Effector memory CD8-positive, alpha-beta T cell (primary cell): ENCODE measurements at regions not wholly inside any gene's neighbourhood (a gene's known extent, or its start where the extent isn't known, plus 50 kb on each side); places are given as distances from the start of the nearest gene placed in this dataset.

Experiments
- ATAC-seq: fragments of 150-1000 bp; cut with Tn5 transposase; replicated peaks from 2 replicates; pipeline ENCODE4 v1.10.0; 2021; ENCODE audit warnings: mild to moderate bottlenecking, moderate library complexity
- DNase-seq, 3 experiments: peaks; one replicate each; pipeline ENCODE4 v3.0.0; 2021
- H3K27ac Mint-ChIP-seq, 2 donors: one replicate each; pipeline ENCODE4 v1.8.0; 2022; ENCODE audit warnings: mild to moderate bottlenecking in 2 of 2, mixed read lengths in 2 of 2, moderate library complexity in 2 of 2
- H3K27me3 Mint-ChIP-seq, 2 donors: one replicate each; pipeline ENCODE4 v1.8.0; 2022; ENCODE audit warnings: mixed read lengths in 2 of 2
- H3K36me3 Mint-ChIP-seq: one replicate; pipeline ENCODE4 v1.8.0; 2022; ENCODE audit warnings: mild to moderate bottlenecking, moderate library complexity, mixed read lengths; ENCODE audit not compliant: insufficient read depth
- H3K4me1 Mint-ChIP-seq, 2 donors: one replicate each; pipeline ENCODE4 v1.8.0; 2022; ENCODE audit warnings: low read depth in 2 of 2, mixed read lengths in 2 of 2
- H3K4me3 Mint-ChIP-seq, 2 donors: one replicate each; pipeline ENCODE4 v1.8.0; 2022; ENCODE audit warnings: mild to moderate bottlenecking in 2 of 2, mixed read lengths in 2 of 2, moderate library complexity in 2 of 2
- H3K9me3 Mint-ChIP-seq, 2 donors: one replicate each; pipeline ENCODE4 v1.8.0; 2022; ENCODE audit warnings: mixed read lengths in 2 of 2

GRCh38 chr22:48433647-48434046 is 1394.0 kb downstream of the BRD1 start:
- peaks cover 17 to 52% of the 10 kb centered on the region in 2 donors for H3K27me3 Mint-ChIP-seq
- no peak for DNase-seq
- no peak for ATAC-seq
- H3K36me3 Mint-ChIP-seq: no peaks in the 10 kb centered on the region
- H3K9me3 Mint-ChIP-seq: no peaks in the 10 kb centered on the region
- H3K4me3 Mint-ChIP-seq: no peak overlapping the region
- H3K27ac Mint-ChIP-seq: no peak overlapping the region
- H3K4me1 Mint-ChIP-seq: peaks cover 0 to 2% of the 10 kb centered on the region in 2 donors

- Mint-ChIP-seq H3K4me1 (peaks cover 0 to 2% of the 10 kb centered on the region in 2 donors), H3K27ac (no peak overlapping the region), H3K36me3 (no peaks in the 10 kb centered on the region), H3K4me3 (no peak overlapping the region), H3K27me3 (peaks cover 17 to 55% of the 10 kb centered on the region in 2 donors), H3K9me3 (no peaks in the 10 kb centered on the region)
- ATAC-seq (no peak), DNase-seq (no peak)
These were observed 1394.7 kb downstream of the BRD1 start for GRCh38 chr22:48432781-48433518.

DNA sequence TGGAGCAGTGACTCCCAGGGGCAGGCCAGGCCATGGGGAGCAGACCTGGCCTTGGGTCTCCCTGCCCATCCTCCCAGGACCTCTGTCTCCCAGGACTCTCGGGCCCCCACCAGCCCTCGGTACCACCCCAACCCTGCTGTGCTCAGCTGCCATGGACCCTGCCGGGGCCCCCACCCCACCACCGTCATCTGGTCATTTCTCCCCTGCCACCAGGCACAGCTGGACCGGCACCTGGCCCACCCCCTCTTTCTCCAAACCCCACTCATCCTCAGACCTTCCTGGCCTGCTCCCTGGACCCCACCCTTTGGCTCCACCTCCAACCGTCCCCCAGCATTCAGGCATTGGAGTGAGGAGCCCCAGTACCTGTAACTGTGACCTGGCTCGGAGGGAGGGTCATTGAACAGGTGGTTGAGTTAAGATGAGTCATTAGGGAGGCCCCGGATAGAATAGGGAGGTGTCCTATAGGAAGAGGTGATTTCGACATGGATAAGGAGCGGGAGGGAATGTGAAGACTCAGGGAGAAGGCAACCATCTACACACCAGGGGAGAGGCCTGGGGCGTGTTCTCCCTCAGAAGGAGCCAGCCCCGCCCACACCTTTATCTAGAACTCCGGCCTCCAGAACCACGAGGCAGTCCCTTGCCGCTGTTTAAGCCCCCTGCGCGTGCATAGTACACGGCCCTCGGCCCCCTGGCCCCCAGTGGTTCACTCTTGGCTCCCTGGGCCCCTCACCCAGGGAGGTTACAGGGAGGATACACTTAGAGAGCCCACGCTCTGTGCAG is 1395.9 kb downstream of the BRD1 start:
- no peak for ATAC-seq
- Mint-ChIP-seq H3K27ac (no peak overlapping the region), H3K9me3 (no peaks in the 10 kb centered on the region), H3K36me3 (no peaks in the 10 kb centered on the region), H3K4me1 (peaks cover 0 to 2% of the 10 kb centered on the region in 2 donors), H3K4me3 (no peak overlapping the region), H3K27me3 (peaks cover 17 to 62% of the 10 kb centered on the region in 2 donors)
- no peak for DNase-seq

DNA sequence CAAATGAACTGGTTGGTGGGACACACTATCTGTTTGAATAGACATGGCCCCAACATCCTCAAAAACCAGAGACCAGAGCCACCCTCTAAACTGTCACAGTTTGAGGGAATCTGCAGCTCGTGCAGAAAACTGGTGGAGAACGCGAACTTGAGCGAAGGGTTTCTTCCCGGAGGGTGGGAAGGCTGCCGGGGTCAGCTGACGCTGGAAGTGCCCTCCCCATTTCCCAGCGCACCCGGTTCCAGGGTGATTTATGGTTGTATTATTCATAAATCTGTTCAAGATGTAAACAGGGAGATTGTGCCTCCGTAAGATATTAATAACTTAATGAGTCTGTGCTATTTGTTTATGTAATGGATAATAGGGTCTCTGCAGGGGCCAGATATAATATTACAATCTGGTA is 1396.7 kb downstream of the BRD1 start:
- H3K9me3 Mint-ChIP-seq: no peaks in the 10 kb centered on the region
- DNase-seq: no peak
- H3K4me1 Mint-ChIP-seq: peaks cover 0 to 2% of the 10 kb centered on the region in 2 donors
- ATAC-seq: no peak
- H3K36me3 Mint-ChIP-seq: no peaks in the 10 kb centered on the region
- H3K4me3 Mint-ChIP-seq: no peak overlapping the region
- no peak overlapping the region for H3K27ac Mint-ChIP-seq
- H3K27me3 Mint-ChIP-seq: peaks cover 22 to 67% of the 10 kb centered on the region in 2 donors

GRCh38 chr22:48429446-48430020 is 1398.1 kb downstream of the BRD1 start:
- Mint-ChIP-seq H3K27ac (no peak overlapping the region), H3K4me1 (peaks cover 0 to 2% of the 10 kb centered on the region in 2 donors), H3K9me3 (no peaks in the 10 kb centered on the region), H3K27me3 (peaks cover 27 to 70% of the 10 kb centered on the region in 2 donors), H3K4me3 (no peak overlapping the region), H3K36me3 (no peaks in the 10 kb centered on the region)
- DNase-seq (no peak), ATAC-seq (no peak)

DNA sequence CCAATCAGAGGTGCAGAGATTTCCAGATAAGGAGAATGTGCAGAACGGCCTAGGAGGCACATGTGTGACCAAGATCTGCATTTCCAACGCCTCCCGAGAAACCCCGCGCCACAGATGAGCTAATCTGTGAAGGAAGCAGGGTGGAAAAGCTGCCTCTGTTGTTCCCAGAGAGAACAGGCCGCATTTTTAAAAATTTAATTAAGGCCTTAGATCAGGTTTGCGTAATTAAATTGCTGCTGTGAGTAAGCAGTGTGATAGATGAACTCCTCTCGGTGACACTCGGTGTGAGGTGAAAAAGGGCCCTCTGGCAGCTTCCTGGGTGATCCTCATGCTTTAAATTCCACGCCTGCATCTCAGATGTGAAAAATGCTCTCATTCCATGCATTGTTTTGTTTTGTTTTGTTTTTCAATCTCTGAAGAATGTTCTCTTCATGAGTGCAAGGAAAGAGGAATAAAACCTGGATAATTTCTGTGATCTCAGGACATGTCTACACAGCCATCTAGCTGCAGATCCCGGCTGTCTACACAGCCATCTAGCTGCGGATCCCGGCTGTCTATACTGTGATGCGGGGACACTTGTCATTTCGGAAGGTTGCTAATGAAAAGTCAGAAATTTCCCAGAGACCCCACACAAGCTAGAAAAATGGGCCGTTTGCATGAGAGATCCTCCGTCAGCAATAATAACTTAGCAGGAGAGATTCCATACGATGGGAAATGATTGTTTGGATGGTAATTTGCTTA is 1398.9 kb downstream of the BRD1 start:
- ATAC-seq (no peak), DNase-seq (no peak)
- no peak overlapping the region for H3K4me3 Mint-ChIP-seq
- H3K27me3 Mint-ChIP-seq: peaks cover 27 to 77% of the 10 kb centered on the region in 2 donors
- no peaks in the 10 kb centered on the region for H3K4me1 Mint-ChIP-seq
- no peaks in the 10 kb centered on the region for H3K9me3 Mint-ChIP-seq
- H3K27ac Mint-ChIP-seq: no peak overlapping the region
- no peaks in the 10 kb centered on the region for H3K36me3 Mint-ChIP-seq

- DNase-seq (no peak), ATAC-seq (no peak)
- Mint-ChIP-seq H3K27me3 (peaks cover 31 to 75% of the 10 kb centered on the region in 2 donors), H3K4me1 (no peaks in the 10 kb centered on the region), H3K4me3 (no peak overlapping the region), H3K36me3 (no peaks in the 10 kb centered on the region), H3K9me3 (no peaks in the 10 kb centered on the region), H3K27ac (no peak overlapping the region)
These were observed 1399.9 kb downstream of the BRD1 start for GRCh38 chr22:48427731-48428211.

DNA sequence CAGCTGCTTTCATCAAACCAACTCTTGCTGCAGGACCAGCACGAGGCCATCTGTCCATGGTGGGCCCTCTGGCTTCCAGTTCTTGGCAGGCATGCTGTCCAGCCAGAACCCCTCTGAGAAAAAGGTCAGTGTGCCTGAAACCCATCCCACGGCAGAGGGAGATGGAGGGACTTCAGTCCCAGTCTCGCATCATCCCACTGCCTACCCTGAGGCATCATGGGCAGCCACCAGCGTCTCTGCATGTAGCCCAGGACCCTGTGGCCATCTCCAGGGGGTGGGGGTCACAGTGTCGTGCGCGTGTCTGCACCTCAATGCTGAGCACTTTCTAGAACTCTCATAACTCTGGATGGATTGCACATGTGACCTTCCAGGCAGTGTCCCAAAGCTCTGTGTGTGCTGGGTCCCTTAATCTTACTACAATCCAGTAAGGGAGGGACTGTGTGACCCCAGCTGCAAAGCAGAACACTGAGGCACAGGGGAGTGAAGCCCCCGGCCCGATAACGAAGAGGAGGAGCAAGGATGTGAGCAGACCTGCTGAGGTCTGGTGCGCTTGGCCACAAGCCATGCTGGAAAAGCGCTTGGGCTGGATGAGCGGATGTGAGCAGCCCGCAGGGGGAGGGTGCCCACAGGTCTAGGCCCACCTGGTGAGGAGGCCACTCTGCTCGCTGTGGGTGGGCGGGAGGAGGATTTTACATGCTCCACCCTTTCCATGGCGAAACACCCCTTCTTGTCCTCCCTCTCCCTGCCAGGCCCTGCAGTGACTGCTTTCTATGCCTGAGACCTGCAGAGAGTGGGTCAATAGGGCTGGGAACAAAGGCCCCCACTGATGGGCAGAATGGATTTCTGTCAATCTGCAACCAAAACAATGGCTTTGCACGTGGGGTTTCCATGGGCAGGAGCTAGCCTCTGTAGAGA is 1401.0 kb downstream of the BRD1 start:
- no peak overlapping the region for H3K27ac Mint-ChIP-seq
- no peak for ATAC-seq

GRCh38 chr22:48425641-48426040 is 1402.0 kb downstream of the BRD1 start:
- Mint-ChIP-seq H3K27me3 (peaks cover 31 to 64% of the 10 kb centered on the region in 2 donors), H3K27ac (no peak overlapping the region), H3K4me3 (no peak overlapping the region), H3K9me3 (no peaks in the 10 kb centered on the region), H3K36me3 (no peaks in the 10 kb centered on the region), H3K4me1 (no peaks in the 10 kb centered on the region)
- DNase-seq (no peak), ATAC-seq (no peak)

More for the DNA sequence above, 1401.0 kb downstream of the BRD1 start:
- H3K4me3 Mint-ChIP-seq: no peak overlapping the region
- H3K36me3 Mint-ChIP-seq: no peaks in the 10 kb centered on the region
- H3K27me3 Mint-ChIP-seq: peaks cover 29 to 74% of the 10 kb centered on the region in 2 donors
- H3K9me3 Mint-ChIP-seq: no peaks in the 10 kb centered on the region
- H3K4me1 Mint-ChIP-seq: no peaks in the 10 kb centered on the region
- DNase-seq: no peak

DNA sequence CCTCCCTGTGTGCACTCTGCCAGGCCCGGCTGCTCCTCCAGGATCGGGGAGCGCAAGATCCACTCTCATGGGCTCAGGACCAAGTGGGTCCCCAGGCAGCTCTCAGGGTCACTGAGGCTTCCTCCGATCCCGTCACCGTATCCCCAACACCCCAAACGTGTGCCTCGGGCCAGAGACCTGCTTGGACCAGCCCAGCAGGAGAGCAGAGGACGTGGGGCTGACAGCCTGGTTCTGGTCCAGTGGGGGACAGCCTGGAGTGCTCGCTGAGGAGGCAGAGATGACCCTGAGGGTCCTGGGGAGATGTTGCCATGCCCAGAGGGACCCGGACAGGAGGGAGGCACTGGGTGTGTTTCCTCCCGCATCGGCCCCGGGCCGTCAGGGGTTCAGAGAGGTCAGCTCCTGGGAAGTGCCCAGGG is 1402.6 kb downstream of the BRD1 start:
- DNase-seq (no peak), ATAC-seq (no peak)
- H3K4me3 Mint-ChIP-seq: no peak overlapping the region
- H3K9me3 Mint-ChIP-seq: no peaks in the 10 kb centered on the region
- peaks cover 35 to 64% of the 10 kb centered on the region in 2 donors for H3K27me3 Mint-ChIP-seq
- H3K27ac Mint-ChIP-seq: no peak overlapping the region
- no peaks in the 10 kb centered on the region for H3K4me1 Mint-ChIP-seq
- H3K36me3 Mint-ChIP-seq: no peaks in the 10 kb centered on the region

- H3K27ac Mint-ChIP-seq: no peak overlapping the region
- no peak for DNase-seq
- peaks cover 37 to 64% of the 10 kb centered on the region in 2 donors for H3K27me3 Mint-ChIP-seq
- H3K4me3 Mint-ChIP-seq: no peak overlapping the region
- no peaks in the 10 kb centered on the region for H3K9me3 Mint-ChIP-seq
- no peaks in the 10 kb centered on the region for H3K4me1 Mint-ChIP-seq
- ATAC-seq: no peak
- no peaks in the 10 kb centered on the region for H3K36me3 Mint-ChIP-seq
These were observed 1403.0 kb downstream of the BRD1 start for GRCh38 chr22:48424661-48425060.

- Mint-ChIP-seq H3K4me3 (no peak overlapping the region), H3K9me3 (no peaks in the 10 kb centered on the region), H3K4me1 (no peaks in the 10 kb centered on the region), H3K27ac (no peak overlapping the region), H3K27me3 (peaks cover 34 to 64% of the 10 kb centered on the region in 2 donors), H3K36me3 (no peaks in the 10 kb centered on the region)
- DNase-seq (no peak), ATAC-seq (no peak)
These were observed 1403.5 kb downstream of the BRD1 start for GRCh38 chr22:48424201-48424627.
